Activated CD4-positive, alpha-beta T cell treated with anti-CD3 and anti-CD28 coated beads, Interleukin-2, amount 50 U/mL, for 48 hours (primary cell): ENCODE measurements at regions not wholly inside any gene's neighbourhood (a gene's known extent, or its start where the extent isn't known, plus 50 kb on each side); places are given as distances from the start of the nearest gene placed in this dataset.
"Not testable (repeated sequence)": the region's sequence is repeated elsewhere in the genome, so short reads cannot be mapped to it uniquely, and the experiment has no call there.

Experiments
- DNase-seq, 2 experiments: peaks; one replicate each; pipeline ENCODE4 v3.0.0-alpha.2; 2020

DNA sequence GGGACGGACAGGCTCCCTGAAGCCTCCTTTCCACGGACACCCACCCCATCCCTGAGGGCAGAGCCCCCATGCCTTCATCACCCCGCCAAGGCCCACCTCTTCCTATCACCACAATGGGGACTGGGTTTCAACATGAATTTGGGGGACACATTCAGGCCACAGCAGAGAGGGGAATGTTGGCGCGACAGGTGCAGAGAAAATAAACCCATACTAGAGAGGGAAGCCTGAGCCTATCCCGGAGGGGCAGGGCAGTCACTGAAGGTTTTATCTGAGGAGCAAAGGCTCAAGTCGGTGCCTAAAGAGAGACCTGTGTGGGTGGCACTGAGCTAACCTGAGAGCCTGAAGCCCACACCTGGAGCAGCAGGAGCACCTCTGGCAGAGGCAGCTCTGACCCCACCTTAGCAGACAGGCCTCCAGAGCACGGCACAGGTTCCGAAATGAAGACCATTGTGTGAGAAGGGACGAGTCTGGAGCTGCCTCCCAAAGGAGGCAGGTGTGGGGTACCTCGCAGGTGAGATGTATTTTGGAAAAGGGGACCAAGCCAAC, 180.6 kb upstream of the PDE10A start:
- no peak for DNase-seq

DNA sequence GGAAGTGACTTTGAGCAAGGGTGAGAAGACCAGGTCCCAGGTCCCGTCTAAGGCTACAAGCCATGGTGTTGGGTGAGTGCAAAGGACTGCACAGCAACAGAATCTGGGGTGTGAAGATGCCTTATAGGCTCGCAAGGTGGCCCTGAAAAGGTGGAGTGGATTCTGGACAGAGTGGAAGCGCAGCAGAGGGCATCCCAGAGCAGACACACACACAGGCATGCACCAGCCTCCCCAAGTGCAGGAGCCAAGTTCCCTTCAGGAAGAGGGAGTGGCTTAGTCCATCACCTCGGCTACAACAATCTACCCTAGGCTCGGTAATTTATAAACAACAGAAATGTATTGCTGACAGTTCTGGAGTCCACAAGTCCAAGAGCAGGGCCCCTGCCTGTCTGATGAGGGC, 180.1 kb upstream of the PDE10A start:
- DNase-seq: no peak

DNA sequence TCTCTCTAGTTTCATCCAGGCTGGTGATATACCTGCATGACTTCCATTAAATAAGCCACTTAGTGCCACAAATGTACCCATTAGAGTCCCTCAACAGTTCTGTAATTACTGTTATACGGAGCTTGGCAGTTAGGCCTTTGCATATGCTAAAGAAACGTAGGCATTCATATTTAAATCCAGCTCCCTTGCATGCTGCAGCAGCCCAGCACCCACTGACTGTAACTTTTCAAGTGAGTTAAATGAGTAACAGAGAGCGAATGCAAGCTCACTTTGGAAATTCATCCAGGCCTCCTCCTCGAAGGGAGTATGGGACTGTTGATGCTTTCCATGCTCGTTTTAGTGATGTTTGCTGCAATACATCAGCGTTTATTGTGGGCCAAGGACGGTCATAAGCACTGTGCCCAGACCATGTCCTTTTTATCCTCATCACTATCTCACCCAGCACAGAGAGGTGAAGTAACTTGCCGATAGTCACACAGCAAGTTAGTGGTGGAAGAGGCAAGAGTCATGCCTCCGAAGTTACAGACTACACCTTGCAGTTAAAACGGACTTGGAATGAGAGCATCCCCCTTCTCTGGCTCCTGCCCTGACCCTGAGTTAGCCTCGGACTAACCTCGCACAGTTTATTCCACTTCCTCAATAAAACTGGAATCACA, 179.4 kb upstream of the PDE10A start:
- DNase-seq: no peak

DNA sequence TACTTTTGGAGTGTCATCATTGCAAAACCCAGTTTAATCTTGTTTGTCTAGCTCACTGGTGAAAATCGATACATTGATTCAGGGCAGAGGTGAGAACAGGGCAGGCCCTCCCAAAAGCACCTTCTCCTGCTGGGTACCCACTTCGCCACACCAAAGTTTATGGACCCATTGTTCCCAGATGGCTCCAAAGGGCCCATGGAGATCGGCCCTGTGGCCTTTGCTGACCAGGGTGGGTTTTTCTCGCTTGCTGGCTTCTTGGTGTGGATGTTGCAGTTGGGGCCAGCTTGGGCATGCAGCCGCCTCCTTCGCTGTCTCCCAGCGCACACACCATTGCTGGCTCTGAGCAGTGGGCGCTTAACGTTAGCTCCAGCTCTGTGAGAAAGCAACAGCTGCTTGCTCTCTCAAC, 178.1 kb upstream of the PDE10A start:
- no peak for DNase-seq

DNA sequence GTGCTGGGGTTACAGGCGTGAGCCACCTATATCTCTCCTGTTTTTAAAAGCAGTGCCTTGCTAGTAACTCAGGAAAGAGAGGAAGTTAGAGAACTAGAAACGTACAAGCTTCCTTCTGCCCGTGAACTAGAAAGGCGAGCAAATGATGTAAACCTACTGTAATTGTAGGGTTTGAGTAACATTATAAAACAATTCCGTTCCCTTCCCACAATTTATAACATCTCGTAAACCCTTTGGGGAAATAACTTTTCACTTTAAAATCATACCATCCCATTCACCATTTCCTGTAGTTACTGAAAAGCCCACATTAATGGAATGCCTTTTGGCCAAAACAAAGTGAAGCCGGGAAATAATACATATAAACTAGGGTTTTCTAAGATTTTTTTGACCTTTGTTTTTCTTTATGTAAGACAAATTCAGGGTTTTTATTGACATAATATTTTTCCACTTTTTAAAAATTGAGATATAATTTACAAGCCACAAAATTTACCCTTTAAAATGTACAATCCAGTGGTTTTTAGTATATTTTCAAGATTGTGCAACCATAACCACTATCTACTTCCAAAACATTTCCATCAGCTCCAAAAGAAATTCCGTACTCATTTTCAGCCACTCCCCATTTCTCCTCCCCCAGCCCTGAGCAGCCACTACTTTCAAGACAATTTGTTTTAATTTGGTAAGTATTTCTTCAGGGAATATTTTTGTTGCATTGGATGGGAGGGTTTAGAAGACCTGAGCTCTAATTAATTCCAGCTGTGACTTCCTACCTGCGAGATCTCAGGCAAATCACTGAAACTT, 175.1 kb upstream of the PDE10A start:
- DNase-seq: no peak

DNA sequence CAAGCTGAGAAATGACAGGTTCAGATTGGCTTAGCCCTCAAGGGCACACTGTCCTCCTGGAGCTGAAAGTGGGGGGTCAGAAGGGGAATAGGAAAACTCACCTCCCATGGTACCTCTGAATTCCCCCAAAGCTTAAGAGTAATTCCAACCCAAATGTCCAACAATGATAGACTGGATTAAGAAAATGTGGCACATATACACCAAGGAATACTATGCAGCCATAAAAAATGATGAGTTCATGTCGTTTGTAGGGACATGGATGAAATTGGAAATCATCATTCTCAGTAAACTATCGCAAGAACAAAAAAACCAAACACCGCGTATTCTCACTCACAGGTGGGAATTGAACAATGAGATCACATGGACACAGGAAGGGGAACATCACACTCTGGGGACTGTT, 173.6 kb upstream of the PDE10A start:
- DNase-seq: not testable (repeated sequence)

GRCh38 chr6:165835410-165835851, 172.4 kb upstream of the PDE10A start:
- DNase-seq: no peak

GRCh38 chr6:165834613-165835259, 171.7 kb upstream of the PDE10A start:
- DNase-seq: no peak

DNA sequence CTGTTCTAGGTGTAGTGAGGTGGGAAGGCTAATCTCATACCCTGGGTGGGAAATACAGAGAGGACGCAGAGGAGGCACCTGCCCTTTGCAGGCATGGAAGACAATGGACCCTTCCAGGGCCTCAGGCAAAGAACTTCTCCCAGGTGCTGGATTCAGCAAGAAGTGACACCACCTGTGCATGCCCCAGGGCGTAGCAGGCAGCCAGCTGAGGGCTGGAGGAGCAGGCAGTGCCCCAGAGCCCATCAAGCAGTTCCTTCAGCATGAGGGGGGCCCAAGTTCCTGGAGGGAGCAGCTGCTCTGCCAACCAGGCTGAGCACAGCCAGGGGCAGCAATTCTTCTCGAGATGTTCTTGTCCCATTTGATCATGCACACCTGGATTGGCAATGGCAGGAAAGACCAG, 170.3 kb upstream of the PDE10A start:
- no peak for DNase-seq

- DNase-seq: no peak
These were observed 168.9 kb upstream of the PDE10A start for GRCh38 chr6:165831812-165832510.

GRCh38 chr6:165830761-165831160, 167.7 kb upstream of the PDE10A start:
- no peak for DNase-seq

- no peak for DNase-seq
These were observed 166.3 kb upstream of the PDE10A start for GRCh38 chr6:165829376-165829775.

DNA sequence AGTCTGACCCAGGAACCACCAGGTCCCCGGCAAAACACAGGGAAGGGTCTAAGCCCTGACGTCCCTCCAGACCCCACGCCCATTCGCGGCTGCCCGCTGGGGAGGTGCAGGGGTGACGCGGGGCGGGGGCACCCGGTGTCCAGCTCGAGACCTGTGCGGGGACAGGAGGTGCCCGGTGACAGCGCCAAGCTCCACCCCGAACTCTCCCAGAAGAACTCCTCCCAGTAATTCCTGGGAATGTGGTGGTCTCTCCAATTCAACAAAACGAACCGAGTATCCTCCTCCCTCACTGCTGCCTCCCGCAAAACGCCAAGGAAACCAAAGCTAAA, 164.1 kb upstream of the PDE10A start:
- no peak for DNase-seq

GRCh38 chr6:165826487-165827189, 163.6 kb upstream of the PDE10A start:
- no peak for DNase-seq

- no peak for DNase-seq
These were observed 162.3 kb upstream of the PDE10A start for GRCh38 chr6:165825256-165825815.

DNA sequence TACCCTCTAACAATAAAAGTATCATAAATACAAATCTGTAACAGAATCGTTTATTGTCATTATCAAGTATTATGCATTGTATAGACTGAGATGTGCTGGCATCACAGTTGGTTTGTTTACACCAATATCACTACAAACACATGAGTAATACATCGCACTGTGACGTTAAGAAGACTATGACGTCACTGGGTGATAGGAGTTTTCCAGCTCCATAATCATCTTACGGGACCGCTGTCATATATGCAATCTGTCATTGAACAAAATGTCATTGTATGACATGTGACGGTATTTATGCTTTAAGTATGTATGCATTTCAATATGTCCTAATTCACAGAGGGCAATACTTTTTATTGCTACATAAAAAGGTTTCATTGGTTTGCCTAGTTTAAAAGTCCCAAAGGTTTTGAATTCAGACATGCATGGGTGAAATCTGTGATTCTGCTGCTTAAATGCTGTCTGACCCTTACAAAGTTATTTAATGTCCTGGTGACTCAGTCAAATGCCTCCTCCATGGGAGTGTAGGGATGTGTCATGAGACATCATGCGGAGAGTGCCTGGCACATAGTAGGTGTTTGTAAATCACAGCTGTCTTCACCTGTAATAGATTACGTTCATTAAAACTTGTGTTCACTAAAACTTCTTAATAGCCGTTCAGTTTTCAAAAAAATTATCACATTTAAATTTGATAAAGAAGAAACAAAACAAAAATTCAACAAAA, 160.7 kb upstream of the PDE10A start:
- no peak for DNase-seq

- no peak for DNase-seq
These were observed 159.5 kb upstream of the PDE10A start for GRCh38 chr6:165822501-165822900.

DNA sequence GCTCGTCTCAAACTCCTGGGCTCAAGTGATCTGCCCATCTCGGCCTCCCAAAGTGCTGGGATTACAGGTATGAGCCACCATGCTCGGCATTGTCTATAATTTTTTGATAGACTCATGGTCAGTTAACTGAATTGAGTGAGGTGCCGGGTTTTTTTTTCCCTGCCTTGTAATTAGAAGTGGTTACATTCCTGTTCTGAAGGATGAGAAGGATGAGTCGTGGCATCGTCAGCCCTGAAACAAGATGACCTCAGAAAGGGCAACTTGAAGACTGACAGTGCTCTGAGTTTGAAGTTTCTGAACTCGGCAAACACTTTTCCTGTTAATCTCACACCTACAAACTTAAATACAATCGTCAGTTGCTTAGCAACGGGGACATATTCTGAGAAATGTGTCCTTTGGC, 158.7 kb upstream of the PDE10A start:
- no peak for DNase-seq

DNA sequence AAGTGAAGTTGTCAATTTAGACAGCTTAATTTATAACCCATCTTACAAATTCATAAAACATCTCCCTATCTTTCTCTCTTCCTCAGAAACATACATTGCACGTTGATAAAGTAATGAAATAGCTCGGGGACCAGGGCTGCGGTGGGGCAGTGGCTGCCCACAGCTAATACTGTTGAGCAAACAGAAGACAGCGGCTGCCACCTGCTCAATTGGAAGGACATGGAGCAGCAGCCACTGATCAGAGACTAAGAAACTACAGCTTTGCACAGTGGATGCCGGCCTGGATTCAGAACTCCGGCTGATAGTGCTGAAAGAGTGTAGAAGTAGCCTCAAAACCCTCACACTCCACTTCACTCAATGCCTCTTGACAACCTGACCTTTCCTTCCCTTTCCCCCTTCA, 157.9 kb upstream of the PDE10A start:
- no peak for DNase-seq

DNA sequence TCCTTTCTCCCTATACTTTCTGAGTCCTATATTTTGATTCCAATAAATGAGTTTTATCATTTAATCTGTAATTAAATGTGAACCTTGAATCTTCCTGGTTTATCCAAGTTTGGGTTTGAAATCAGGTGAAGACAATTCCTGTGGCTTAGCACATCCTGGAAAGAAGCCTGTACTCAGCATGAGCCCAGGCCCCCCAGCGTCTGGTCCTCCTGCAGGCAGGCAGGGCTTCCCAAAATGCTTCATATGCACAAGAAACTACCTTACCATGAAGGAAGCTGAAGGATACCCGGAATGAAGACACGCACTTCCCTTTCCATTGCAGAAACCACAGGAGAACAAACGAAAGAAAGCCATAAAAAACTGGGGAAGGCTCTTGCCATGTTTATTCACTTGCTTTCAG, 157.4 kb upstream of the PDE10A start:
- no peak for DNase-seq

- DNase-seq: no peak
These were observed 156.4 kb upstream of the PDE10A start for GRCh38 chr6:165819394-165819793.

- no peak for DNase-seq
These were observed 155.2 kb upstream of the PDE10A start for GRCh38 chr6:165818200-165818599.
